ENCODE measurements at regions not wholly inside any gene's neighbourhood (a gene's known extent, or its start where the extent isn't known, plus 50 kb on each side); places are given as distances from the start of the nearest gene placed in this dataset.

- ATAC-seq = no peak
- H3K27me3 ChIP-seq (ENCODE audit: insufficient read depth, low read length) = no peaks in the 10 kb centered on the region
- H3K27ac ChIP-seq (ENCODE audit: low read depth, low read length) = no peak overlapping the region
- ChIA-PET POLR2A (no interaction called here), CTCF (no interaction called here), RAD21 (ENCODE audit: low non-redundant PET in 1 of 2, low total read pairs in 2 of 2, uncharacterized antibody in 2 of 2, unreplicated experiment in 2 of 2) (no interaction called here)
- no peak for DNase-seq (ENCODE audit: low read depth, low spot score)
- H3K36me3 ChIP-seq (ENCODE audit: control insufficient read depth in 1 of 2, insufficient read depth in 2 of 2, low read length in 2 of 2) = no peaks in the 10 kb centered on the region
- no peaks in the 10 kb centered on the region for H4K20me1 ChIP-seq (ENCODE audit: insufficient read depth)
- TF ChIP-seq TCF7L2 (IDR thresholded peaks at IDR 0.05; ENCODE audit: borderline replicate concordance, extremely low read depth, insufficient read depth, insufficient read length) (no peak), CBX3 (IDR thresholded peaks at IDR 0.05; ENCODE audit: low read depth) (no peak), SRF (IDR thresholded peaks at IDR 0.05; ENCODE audit: low read depth) (no peak), POLR2AphosphoS5 (IDR thresholded peaks at IDR 0.05; ENCODE audit: low read depth, low read length) (no peak), FOSL1 (IDR thresholded peaks at IDR 0.05; ENCODE audit: low read depth) (no peak), JUND (IDR thresholded peaks at IDR 0.05) (no peak), YY1 (IDR thresholded peaks at IDR 0.05; ENCODE audit: extremely low read depth, insufficient replicate concordance, low read depth, low read length) (no peak), EZH2 (IDR thresholded peaks at IDR 0.05) (no peak), POLR2A (IDR thresholded peaks at IDR 0.05; ENCODE audit: borderline replicate concordance, extremely low read depth, insufficient read depth, insufficient read length) (no peak), ZBTB33 (IDR thresholded peaks at IDR 0.05; ENCODE audit: extremely low read depth, insufficient replicate concordance, low read length) (no peak), SIN3A (IDR thresholded peaks at IDR 0.05; ENCODE audit: low read depth) (no peak), ATF3 (IDR thresholded peaks at IDR 0.05) (no peak), MAX (IDR thresholded peaks at IDR 0.05) (no peak), CEBPB (IDR thresholded peaks at IDR 0.05; ENCODE audit: low read depth) (no peak), EZH2phosphoT487 (IDR thresholded peaks at IDR 0.05; ENCODE audit: borderline replicate concordance) (no peak), CTCF (IDR thresholded peaks at IDR 0.05 in 2 of 3, conservative IDR thresholded peaks at IDR 0.05 in 1 of 3; ENCODE audit: borderline replicate concordance in 1 of 3, insufficient read depth in 1 of 3, low read depth in 2 of 3, low read length in 2 of 3) (no peak), REST (IDR thresholded peaks at IDR 0.05; ENCODE audit: low read depth) (no peak), RAD21 (IDR thresholded peaks at IDR 0.05; ENCODE audit: low read depth) (no peak), ZNF274 (IDR thresholded peaks at IDR 0.05; ENCODE audit: low read depth, low read length) (no peak)
- intact Hi-C loops (cut with micrococcal nuclease) = no loop called here
- H3K4me1 ChIP-seq (ENCODE audit: control insufficient read depth in 1 of 2, insufficient read depth in 2 of 2, low read length in 2 of 2) = no peaks in the 10 kb centered on the region
- no peak overlapping the region for H3K9ac ChIP-seq (ENCODE audit: low read length)
- no peaks in the 10 kb centered on the region for H3K9me3 ChIP-seq (ENCODE audit: control insufficient read depth in 1 of 2, insufficient read depth in 1 of 2, low read depth in 1 of 2, low read length in 2 of 2)
- no TSS peak for BruUV-seq (replicated peaks)
- H3K79me2 ChIP-seq (ENCODE audit: insufficient read depth, low read length) = no peaks in the 10 kb centered on the region
- H2AFZ ChIP-seq (ENCODE audit: low read depth, low read length, poor library complexity, severe bottlenecking) = no peak overlapping the region
- no peak overlapping the region for H3K4me3 ChIP-seq (replicated peaks in 1 of 2; ENCODE audit: low read depth in 1 of 2, low read length in 2 of 2)
- no peaks in the 10 kb centered on the region for H3K9me2 ChIP-seq (ENCODE audit: insufficient read depth)
- H3K4me2 ChIP-seq (ENCODE audit: low read length) = no peak overlapping the region
Measured at GRCh38 chr2:75800456-75800855, 89.7 kb upstream of the GCFC2 start.
